Tibial artery (tissue), 4 donors: ENCODE measurements at regions not wholly inside any gene's neighbourhood (a gene's known extent, or its start where the extent isn't known, plus 50 kb on each side); places are given as distances from the start of the nearest gene placed in this dataset.

Experiments
- DNase-seq, 2 donors: peaks; one replicate each; pipeline ENCODE4 v3.0.0-alpha.2; 2019
- H3K27ac ChIP-seq, 2 donors: fragments of 200-600 bp; sonication (generic) in 1 of 2; 1 replicate in 1 of 2; 2 replicates in 1 of 2; pipeline ENCODE4 v1.5.1; 2018 to 2019; ENCODE audit warnings: mild to moderate bottlenecking in 1 of 2
- H3K27me3 ChIP-seq, 2 donors: fragments of 200-600 bp; sonication (generic) in 1 of 2; one replicate each; pipeline versions ENCODE4 v1.5.1 to v1.6.0; 2016 to 2019
- H3K36me3 ChIP-seq, 3 donors: fragments of 200-600 bp; sonication (generic) in 2 of 3; one replicate each; pipeline ENCODE4 v1.5.1; 2016 to 2019; ENCODE audit warnings: mild to moderate bottlenecking in 2 of 3
- H3K4me1 ChIP-seq, 4 donors: fragments of 200-600 bp; sonication (generic) in 2 of 4; 1 replicate in 3 of 4; 2 replicates in 1 of 4; pipeline ENCODE4 v1.5.1; 2016 to 2019
- H3K4me3 ChIP-seq, 2 donors: fragments of 200-600 bp; sonication (generic) in 1 of 2; 1 replicate in 1 of 2; 2 replicates in 1 of 2; pipeline ENCODE4 v1.5.1; 2018 to 2019; ENCODE audit warnings: mild to moderate bottlenecking in 2 of 2
- H3K9me3 ChIP-seq, 3 donors: fragments of 200-600 bp; sonication (generic) in 1 of 3; one replicate each; pipeline ENCODE4 v1.5.1; 2016 to 2019
- CTCF ChIP-seq, 2 experiments: fragments of 200-600 bp in 1 of 2; fragments of 450-650 bp in 1 of 2; IDR thresholded peaks; one replicate each; pipeline ENCODE4 v1.5.1; 2017 to 2019; ENCODE audit warnings: antibody characterized with exemption in 2 of 2, mild to moderate bottlenecking in 1 of 2, moderate library complexity in 1 of 2
- intact Hi-C: fragments of 100-400 bp; cut with DNase I; formaldehyde crosslinking; loops from one replicate; pipeline ENCODE4 v1.15.0; 2023; ENCODE audit warnings: low total_unique reads

GRCh38 chr2:17306219-17306618 is 212.0 kb downstream of the RAD51AP2 start:
- Histone ChIP-seq H3K4me3 (no peak overlapping the region), H3K4me1 (no peaks in the 10 kb centered on the region), H3K9me3 (no peaks in the 10 kb centered on the region), H3K36me3 (no peaks in the 10 kb centered on the region), H3K27me3 (no peaks in the 10 kb centered on the region), H3K27ac (no peak overlapping the region)
- intact Hi-C loops, result no loop called here
- no peak for DNase-seq
- no peak for TF ChIP-seq CTCF (IDR thresholded peaks at IDR 0.05)

GRCh38 chr2:17303521-17303920 is 214.7 kb downstream of the RAD51AP2 start:
- no peak for TF ChIP-seq CTCF (IDR thresholded peaks at IDR 0.05)
- H3K36me3 ChIP-seq, result no peaks in the 10 kb centered on the region
- no peak overlapping the region for H3K27ac ChIP-seq
- no peaks in the 10 kb centered on the region for H3K9me3 ChIP-seq
- H3K4me3 ChIP-seq, result no peak overlapping the region
- H3K4me1 ChIP-seq, result no peaks in the 10 kb centered on the region
- DNase-seq, result no peak
- no peaks in the 10 kb centered on the region for H3K27me3 ChIP-seq
- intact Hi-C loops, result no loop called here

GRCh38 chr2:17303054-17303453 is 215.2 kb downstream of the RAD51AP2 start:
- Histone ChIP-seq H3K27ac (no peak overlapping the region), H3K36me3 (no peaks in the 10 kb centered on the region), H3K4me3 (no peak overlapping the region), H3K4me1 (no peaks in the 10 kb centered on the region), H3K9me3 (no peaks in the 10 kb centered on the region), H3K27me3 (no peaks in the 10 kb centered on the region)
- DNase-seq, result no peak
- intact Hi-C loops, result no loop called here
- TF ChIP-seq CTCF (IDR thresholded peaks at IDR 0.05), result no peak

- Histone ChIP-seq H3K4me1 (no peaks in the 10 kb centered on the region), H3K4me3 (no peak overlapping the region), H3K27me3 (no peaks in the 10 kb centered on the region), H3K9me3 (no peaks in the 10 kb centered on the region), H3K36me3 (no peaks in the 10 kb centered on the region), H3K27ac (no peak overlapping the region)
- intact Hi-C loops, result no loop called here
- TF ChIP-seq CTCF (IDR thresholded peaks at IDR 0.05), result no peak
- no peak for DNase-seq
These were observed 216.0 kb downstream of the RAD51AP2 start for GRCh38 chr2:17302281-17302680.

- intact Hi-C loops, result no loop called here
These were observed 216.8 kb downstream of the RAD51AP2 start for GRCh38 chr2:17301437-17301836.

More at GRCh38 chr2:17301437-17301836, 216.8 kb downstream of the RAD51AP2 start:
- DNase-seq, result no peak
- no peaks in the 10 kb centered on the region for H3K36me3 ChIP-seq
- H3K27me3 ChIP-seq, result no peaks in the 10 kb centered on the region
- no peak for TF ChIP-seq CTCF (IDR thresholded peaks at IDR 0.05)
- H3K27ac ChIP-seq, result no peak overlapping the region
- no peaks in the 10 kb centered on the region for H3K9me3 ChIP-seq
- no peaks in the 10 kb centered on the region for H3K4me1 ChIP-seq
- no peak overlapping the region for H3K4me3 ChIP-seq
